Panc1 (cell line): ENCODE measurements at regions not wholly inside any gene's neighbourhood (a gene's known extent, or its start where the extent isn't known, plus 50 kb on each side); places are given as distances from the start of the nearest gene placed in this dataset.

ENCODE experiments used
- ATAC-seq: fragments of 200-7000 bp; cut with Tn5 transposase; 2 replicates; pipeline ENCODE4 v1.9.1; 2020; ENCODE audit warnings: mild to moderate bottlenecking, moderate library complexity
- BruUV-seq: library from RNA; stranded (reverse); fragments of 400-500 nt; replicated peaks from 2 replicates; lab custom pipeline; 2021; lab: Mats Ljungman, UMichigan
- CTCF ChIA-PET: fragments of 300-600 bp; sonication (Branson Sonifier 250); formaldehyde crosslinking; loops from one replicate; lab custom pipeline; 2022; ENCODE audit warnings: antibody characterized with exemption; lab: Charles Lee
- POLR2A ChIA-PET: fragments of 300-600 bp; sonication (Branson Sonifier 250); formaldehyde crosslinking; loops from one replicate; lab custom pipeline; 2022; ENCODE audit warnings: antibody characterized with exemption; lab: Charles Lee
- DNase-seq: peaks from one replicate; pipeline ENCODE4 v3.0.0-alpha.2; 2010; ENCODE audit warnings: low read depth, low spot score
- H3K27ac ChIP-seq: 2 replicates; pipeline ENCODE4 v1.5.1; 2011; ENCODE audit warnings: mild to moderate bottlenecking, low read length, inconsistent platforms
- H3K27me3 ChIP-seq: fragments of 200-500 bp; sonication (Bioruptor generic); 2 replicates; pipeline ENCODE4 v1.6.0; 2014; ENCODE audit warnings: low read length, inconsistent platforms; ENCODE audit not compliant: control insufficient read depth, insufficient read depth
- H3K36me3 ChIP-seq: fragments of 200-500 bp; sonication (Bioruptor generic); 2 replicates; pipeline ENCODE4 v1.5.1; 2014; ENCODE audit warnings: inconsistent platforms, mild to moderate bottlenecking, low read length, moderate library complexity; ENCODE audit not compliant: control insufficient read depth, insufficient read depth
- H3K4me1 ChIP-seq: 2 replicates; pipeline ENCODE4 v1.5.1; 2011; ENCODE audit warnings: inconsistent platforms, mild to moderate bottlenecking, low read length, moderate library complexity; ENCODE audit not compliant: control insufficient read depth, insufficient read depth
- H3K4me3 ChIP-seq, 2 experiments: 2 replicates each; pipeline ENCODE4 v1.5.1; 2011 to 2012; ENCODE audit warnings: low read depth in 2 of 2, low read length in 2 of 2, mild to moderate bottlenecking in 2 of 2, inconsistent platforms in 1 of 2, moderate library complexity in 1 of 2
- H3K9me3 ChIP-seq: fragments of 200-500 bp; sonication (Bioruptor generic); 2 replicates; pipeline ENCODE4 v1.5.1; 2014; ENCODE audit warnings: low read depth, mild to moderate bottlenecking, inconsistent platforms, low read length, moderate library complexity; ENCODE audit not compliant: control insufficient read depth, insufficient read depth
- CTCF ChIP-seq: fragments of 450-650 bp; IDR thresholded peaks from 2 replicates; pipeline ENCODE4 v1.5.1; 2017; ENCODE audit warnings: mild to moderate bottlenecking
- POLR2AphosphoS5 ChIP-seq: IDR thresholded peaks from 2 replicates; pipeline ENCODE4 v1.6.1; 2012; ENCODE audit warnings: mild to moderate bottlenecking, low read depth, low read length, moderate library complexity
- SIN3A ChIP-seq: IDR thresholded peaks from 2 replicates; pipeline ENCODE4 v1.6.1; 2012; ENCODE audit warnings: low read depth, mild to moderate bottlenecking, low read length, moderate library complexity, borderline replicate concordance; ENCODE audit not compliant: insufficient read depth
- TCF7L2 ChIP-seq: IDR thresholded peaks from 2 replicates; pipeline ENCODE4 v1.6.1; 2011; ENCODE audit warnings: mild to moderate bottlenecking, low read depth, low read length, inconsistent platforms
- in situ Hi-C: cut with HindIII; loops from 2 replicates; pipeline ENCODE4 v1.10.0; 2016; ENCODE audit warnings: low sequenced_read_pairs, low pct_unique_long_range_greater_than_20kb
- intact Hi-C: fragments of 100-400 bp; cut with micrococcal nuclease; formaldehyde crosslinking; loops from one replicate; pipeline ENCODE4 v1.10.0; 2022; ENCODE audit not compliant: unreplicated experiment
- TF ChIP-seq, protein P1 (sequence below), 2 experiments: IDR thresholded peaks; 2 replicates each; pipeline ENCODE4 v1.6.1; 2011 to 2012; ENCODE audit warnings: low read depth in 2 of 2, control low read depth in 1 of 2, low read length in 1 of 2, mild to moderate bottlenecking in 1 of 2, moderate library complexity in 1 of 2; ENCODE audit not compliant: insufficient read depth in 1 of 2

GRCh38 chr4:164503874-164504273, 250.1 kb upstream of the SMIM31 start:
- Histone ChIP-seq H3K27ac (no peak overlapping the region), H3K4me3 (no peak overlapping the region), H3K36me3 (no peaks in the 10 kb centered on the region), H3K27me3 (no peaks in the 10 kb centered on the region), H3K4me1 (no peaks in the 10 kb centered on the region), H3K9me3 (no peaks in the 10 kb centered on the region)
- BruUV-seq, result no TSS peak
- intact Hi-C loops (no loop called here), in situ Hi-C loops (no loop called here)
- TF ChIP-seq TCF7L2 (no peak), POLR2AphosphoS5 (no peak), CTCF (no peak), SIN3A (no peak)
- TF ChIP-seq, protein P1, sequence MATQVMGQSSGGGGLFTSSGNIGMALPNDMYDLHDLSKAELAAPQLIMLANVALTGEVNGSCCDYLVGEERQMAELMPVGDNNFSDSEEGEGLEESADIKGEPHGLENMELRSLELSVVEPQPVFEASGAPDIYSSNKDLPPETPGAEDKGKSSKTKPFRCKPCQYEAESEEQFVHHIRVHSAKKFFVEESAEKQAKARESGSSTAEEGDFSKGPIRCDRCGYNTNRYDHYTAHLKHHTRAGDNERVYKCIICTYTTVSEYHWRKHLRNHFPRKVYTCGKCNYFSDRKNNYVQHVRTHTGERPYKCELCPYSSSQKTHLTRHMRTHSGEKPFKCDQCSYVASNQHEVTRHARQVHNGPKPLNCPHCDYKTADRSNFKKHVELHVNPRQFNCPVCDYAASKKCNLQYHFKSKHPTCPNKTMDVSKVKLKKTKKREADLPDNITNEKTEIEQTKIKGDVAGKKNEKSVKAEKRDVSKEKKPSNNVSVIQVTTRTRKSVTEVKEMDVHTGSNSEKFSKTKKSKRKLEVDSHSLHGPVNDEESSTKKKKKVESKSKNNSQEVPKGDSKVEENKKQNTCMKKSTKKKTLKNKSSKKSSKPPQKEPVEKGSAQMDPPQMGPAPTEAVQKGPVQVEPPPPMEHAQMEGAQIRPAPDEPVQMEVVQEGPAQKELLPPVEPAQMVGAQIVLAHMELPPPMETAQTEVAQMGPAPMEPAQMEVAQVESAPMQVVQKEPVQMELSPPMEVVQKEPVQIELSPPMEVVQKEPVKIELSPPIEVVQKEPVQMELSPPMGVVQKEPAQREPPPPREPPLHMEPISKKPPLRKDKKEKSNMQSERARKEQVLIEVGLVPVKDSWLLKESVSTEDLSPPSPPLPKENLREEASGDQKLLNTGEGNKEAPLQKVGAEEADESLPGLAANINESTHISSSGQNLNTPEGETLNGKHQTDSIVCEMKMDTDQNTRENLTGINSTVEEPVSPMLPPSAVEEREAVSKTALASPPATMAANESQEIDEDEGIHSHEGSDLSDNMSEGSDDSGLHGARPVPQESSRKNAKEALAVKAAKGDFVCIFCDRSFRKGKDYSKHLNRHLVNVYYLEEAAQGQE (IDR thresholded peaks at IDR 0.05; ENCODE audit: insufficient read depth in 1 of 2, low read depth in 2 of 2, low read length in 1 of 2), result no peak
- CTCF ChIA-PET, result no interaction called here
- POLR2A ChIA-PET, result no interaction called here
- ATAC-seq, result no peak
- DNase-seq, result no peak

DNA sequence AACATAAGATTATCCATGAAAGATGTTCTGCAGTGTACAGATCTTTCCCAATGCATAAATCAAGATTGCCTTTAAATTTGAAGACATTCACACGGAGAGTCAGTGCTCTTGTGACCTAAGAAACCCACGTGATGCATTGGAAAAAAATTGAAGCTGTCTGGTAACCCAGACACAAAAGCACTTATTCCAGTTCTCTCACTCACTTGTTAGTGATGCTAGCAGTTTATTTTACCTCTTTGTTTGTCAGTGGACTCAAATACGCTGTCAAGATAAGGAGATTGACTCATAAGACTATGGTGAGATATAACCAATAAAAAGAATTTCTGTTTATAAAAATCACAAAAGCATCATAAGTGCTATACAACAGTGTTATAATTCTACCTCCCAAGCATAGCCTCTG, 245.8 kb upstream of the SMIM31 start:
- in situ Hi-C loops, result no loop called here
- no TSS peak for BruUV-seq
- ChIA-PET CTCF (no interaction called here), POLR2A (no interaction called here)
- TF ChIP-seq SIN3A (no peak), TCF7L2 (no peak), POLR2AphosphoS5 (no peak), CTCF (no peak)
- TF ChIP-seq, protein P1 (IDR thresholded peaks at IDR 0.05; ENCODE audit: insufficient read depth in 1 of 2, low read depth in 2 of 2, low read length in 1 of 2), result no peak
- no peaks in the 10 kb centered on the region for H3K4me1 ChIP-seq
- no peaks in the 10 kb centered on the region for H3K9me3 ChIP-seq
- no peaks in the 10 kb centered on the region for H3K36me3 ChIP-seq
- DNase-seq, result no peak
- intact Hi-C loops, result no loop called here
- H3K27me3 ChIP-seq, result no peaks in the 10 kb centered on the region
- ATAC-seq, result no peak
- no peak overlapping the region for H3K27ac ChIP-seq
- H3K4me3 ChIP-seq, result no peak overlapping the region
